Endothelial cell of umbilical vein (primary cell): ENCODE measurements at regions not wholly inside any gene's neighbourhood (a gene's known extent, or its start where the extent isn't known, plus 50 kb on each side); places are given as distances from the start of the nearest gene placed in this dataset.

Source experiments
- BruUV-seq: library from RNA; stranded (reverse); fragments of 400-500 nt; replicated peaks from 2 replicates; lab custom pipeline; 2021; lab: Mats Ljungman, UMichigan
- CTCF ChIA-PET: fragments of 300-600, 350-600 bp; sonication (Branson Sonifier 250); formaldehyde crosslinking; loops from one replicate; lab custom pipeline; 2021; ENCODE audit warnings: antibody characterized with exemption, inconsistent platforms; lab: Charles Lee
- POLR2A ChIA-PET: fragments of 300-600, 350-600 bp; sonication (Branson Sonifier 250); formaldehyde crosslinking; loops from one replicate; lab custom pipeline; 2021; ENCODE audit warnings: antibody characterized with exemption, inconsistent platforms; lab: Charles Lee
- DNase-seq: peaks from one replicate; pipeline ENCODE4 v3.0.0-alpha.2; 2011; ENCODE audit warnings: low read depth, low spot score
- FAIRE-seq: peaks from 2 replicates; lab custom pipeline; 2011; peaks lifted over from hg19 to GRCh38; lab: Jason Lieb, UNC
- H2AFZ ChIP-seq: 2 replicates; pipeline ENCODE4 v1.6.0; 2012; ENCODE audit warnings: low read depth, low read length, control low read depth, inconsistent platforms
- H3K27ac ChIP-seq: 2 replicates; pipeline ENCODE4 v1.5.1; 2011; ENCODE audit warnings: low read depth, mild to moderate bottlenecking, control low read depth, low read length, moderate library complexity; ENCODE audit not compliant: insufficient read depth
- H3K27me3 ChIP-seq, 2 experiments: 2 replicates each; pipeline versions ENCODE4 v1.6.0 to v1.6.1; 2011; ENCODE audit warnings: low read length in 2 of 2, mixed read lengths in 1 of 2; ENCODE audit not compliant: control insufficient read depth in 2 of 2, insufficient read depth in 2 of 2
- H3K36me3 ChIP-seq, 2 experiments: 2 replicates in 1 of 2; 3 replicates in 1 of 2; pipeline ENCODE4 v1.5.1; 2011; ENCODE audit warnings: low read length in 2 of 2, mild to moderate bottlenecking in 1 of 2, moderate library complexity in 1 of 2; ENCODE audit not compliant: control insufficient read depth in 2 of 2, insufficient read depth in 2 of 2; ENCODE audit errors: extremely low read depth in 1 of 2
- H3K4me1 ChIP-seq: 3 replicates; pipeline ENCODE4 v1.5.1; 2011; ENCODE audit warnings: mild to moderate bottlenecking, low read length; ENCODE audit not compliant: control insufficient read depth, insufficient read depth; ENCODE audit errors: extremely low read depth
- H3K4me2 ChIP-seq: 2 replicates; pipeline ENCODE4 v1.6.1; 2011; ENCODE audit warnings: low read length, control low read depth, mixed read lengths; ENCODE audit not compliant: insufficient read depth
- H3K4me3 ChIP-seq, 3 experiments: fragments of 200-600 bp in 1 of 3; sonication (generic), shearing (Covaris generic) in 1 of 3; replicated peaks in 1 of 3; 2 replicates each; pipeline ENCODE4 v1.5.1; 2011 to 2016; ENCODE audit warnings: control low read depth in 3 of 3, low read length in 3 of 3, mild to moderate bottlenecking in 2 of 3, inconsistent platforms in 1 of 3, low read depth in 1 of 3, moderate library complexity in 1 of 3; ENCODE audit not compliant: insufficient read depth in 1 of 3
- H3K79me2 ChIP-seq: 2 replicates; pipeline ENCODE4 v1.6.0; 2012; ENCODE audit warnings: low read length, inconsistent platforms; ENCODE audit not compliant: control insufficient read depth, insufficient read depth
- H3K9ac ChIP-seq: replicated peaks from 2 replicates; pipeline ENCODE3; 2011; ENCODE audit warnings: low read length, control low read depth; ENCODE audit not compliant: insufficient read depth; ENCODE audit errors: extremely low read depth
- H3K9me1 ChIP-seq: replicated peaks from 3 replicates; pipeline ENCODE4 v1.6.0; 2011; ENCODE audit warnings: mild to moderate bottlenecking, low read length; ENCODE audit not compliant: control insufficient read depth, insufficient read depth; ENCODE audit errors: extremely low read depth
- H3K9me3 ChIP-seq: replicated peaks from 2 replicates; pipeline ENCODE4 v1.5.1; 2012; ENCODE audit warnings: low read length, inconsistent platforms; ENCODE audit not compliant: control insufficient read depth, insufficient read depth
- H4K20me1 ChIP-seq: replicated peaks from 2 replicates; pipeline ENCODE3; 2011; ENCODE audit warnings: mild to moderate bottlenecking, low read length; ENCODE audit not compliant: control insufficient read depth, insufficient read depth; ENCODE audit errors: extremely low read depth
- CTCF ChIP-seq, 2 donors: IDR thresholded peaks; 1 replicate in 1 of 2; 2 replicates in 1 of 2; pipeline ENCODE4 v1.5.1; 2011; ENCODE audit warnings: low read length in 2 of 2, mild to moderate bottlenecking in 2 of 2, moderate library complexity in 2 of 2, control low read depth in 1 of 2, inconsistent platforms in 1 of 2, low read depth in 1 of 2; ENCODE audit not compliant: insufficient read depth in 1 of 2; ENCODE audit errors: extremely low read depth in 1 of 2
- EZH2 ChIP-seq: IDR thresholded peaks from 2 replicates; pipeline ENCODE4 v1.6.1; 2012; ENCODE audit warnings: borderline replicate concordance, low read depth, mild to moderate bottlenecking, moderate library complexity, low read length, inconsistent platforms; ENCODE audit not compliant: severe bottlenecking
- FOS ChIP-seq: IDR thresholded peaks from 2 replicates; pipeline ENCODE4 v1.6.1; 2011; ENCODE audit warnings: mild to moderate bottlenecking, low read length, moderate library complexity, borderline replicate concordance; ENCODE audit not compliant: insufficient read depth
- GATA2 ChIP-seq: IDR thresholded peaks from 2 replicates; pipeline ENCODE4 v1.7.0; 2011; ENCODE audit warnings: low read depth, mild to moderate bottlenecking, moderate library complexity, mixed read lengths, low read length; ENCODE audit not compliant: insufficient read length, insufficient read depth
- JUN ChIP-seq: IDR thresholded peaks from 2 replicates; pipeline ENCODE4 v1.6.1; 2011; ENCODE audit warnings: borderline replicate concordance, low read depth; ENCODE audit not compliant: insufficient read length, insufficient read depth
- MAX ChIP-seq: IDR thresholded peaks from 2 replicates; pipeline ENCODE4 v1.6.1; 2011; ENCODE audit not compliant: insufficient read depth, insufficient read length
- MYC ChIP-seq: IDR thresholded peaks from one replicate; pipeline ENCODE4 v1.6.1; 2011; ENCODE audit warnings: mild to moderate bottlenecking, low read depth, low read length
- POLR2A ChIP-seq: IDR thresholded peaks from 2 replicates; pipeline ENCODE4 v1.6.1; 2012; ENCODE audit warnings: low read depth, mild to moderate bottlenecking, control low read depth, low read length
- POLR2AphosphoS5 ChIP-seq: IDR thresholded peaks from 2 replicates; pipeline ENCODE4 v1.6.1; 2012; ENCODE audit warnings: low read depth, mild to moderate bottlenecking, control low read depth, low read length, moderate library complexity; ENCODE audit not compliant: insufficient read depth
- dilution Hi-C: fragments of 300-500 bp; cut with MboI; formaldehyde crosslinking; loops from one replicate; pipeline ENCODE4 v1.15.0; 2019; ENCODE audit warnings: low sequenced_read_pairs; ENCODE audit not compliant: extremely low pct_ligation_motif_present
- intact Hi-C: fragments of 100-400 bp; cut with micrococcal nuclease; formaldehyde crosslinking; loops from one replicate; pipeline ENCODE4 v1.10.0; 2022

- no peak overlapping the region for H3K27ac ChIP-seq
- H3K4me3 ChIP-seq, result no peak overlapping the region
- dilution Hi-C loops (no loop called here), intact Hi-C loops (no loop called here)
- no peak overlapping the region for H3K4me2 ChIP-seq
- no peaks in the 10 kb centered on the region for H3K36me3 ChIP-seq
- H3K9ac ChIP-seq, result no peak overlapping the region
- H3K79me2 ChIP-seq, result no peaks in the 10 kb centered on the region
- no peak overlapping the region for H2AFZ ChIP-seq
- DNase-seq, result no peak
- H3K9me1 ChIP-seq, result no peaks in the 10 kb centered on the region
- CTCF ChIA-PET, result no interaction called here
- no peak for TF ChIP-seq POLR2A
- TF ChIP-seq JUN, result no peak
- TF ChIP-seq GATA2, result no peak
- no peak for TF ChIP-seq CTCF (IDR thresholded peaks at IDR 0.05; ENCODE audit: extremely low read depth in 1 of 2, insufficient read depth in 1 of 2, low read depth in 1 of 2, low read length in 2 of 2)
- no peak for TF ChIP-seq MYC
- TF ChIP-seq FOS, result no peak
- no peak for TF ChIP-seq MAX
- TF ChIP-seq POLR2AphosphoS5, result no peak
- no peak for TF ChIP-seq EZH2
- FAIRE-seq, result no peak
- no peaks in the 10 kb centered on the region for H4K20me1 ChIP-seq
- H3K4me1 ChIP-seq, result no peaks in the 10 kb centered on the region
- H3K27me3 ChIP-seq, result no peaks in the 10 kb centered on the region
- BruUV-seq, result no TSS peak
- POLR2A ChIA-PET, result no interaction called here
- H3K9me3 ChIP-seq, result peaks cover 9% of the 10 kb centered on the region
These were observed 726.5 kb downstream of the SLC4A3 start for GRCh38 chr2:220353897-220354296.
